ENCODE measurements at regions not wholly inside any gene's neighbourhood (a gene's known extent, or its start where the extent isn't known, plus 50 kb on each side); places are given as distances from the start of the nearest gene placed in this dataset.

- no peak for DNase-seq
Measured at GRCh38 chr12:115857160-115857920, 420.2 kb downstream of the MED13L start.

DNA sequence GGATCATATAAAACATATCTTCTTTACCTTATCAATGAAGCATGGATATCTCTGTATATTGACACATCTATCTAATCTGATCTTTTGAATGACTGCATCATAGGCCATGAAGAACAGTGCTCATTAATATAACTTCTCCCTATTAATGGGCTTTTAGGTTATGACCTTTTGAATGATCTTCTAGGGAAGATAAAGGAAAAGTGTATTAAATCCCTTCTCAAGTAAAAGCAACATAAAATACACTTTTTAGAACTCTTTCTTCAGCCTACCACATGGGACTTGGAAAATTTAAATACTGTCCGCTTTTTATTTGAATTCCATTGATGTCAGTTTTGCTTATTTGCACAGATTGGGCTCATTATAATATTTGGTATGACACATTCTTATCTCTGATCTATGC, 425.4 kb downstream of the MED13L start:
- DNase-seq, result no peak

GRCh38 chr12:115850957-115851356, 426.5 kb downstream of the MED13L start:
- no peak for DNase-seq

DNA sequence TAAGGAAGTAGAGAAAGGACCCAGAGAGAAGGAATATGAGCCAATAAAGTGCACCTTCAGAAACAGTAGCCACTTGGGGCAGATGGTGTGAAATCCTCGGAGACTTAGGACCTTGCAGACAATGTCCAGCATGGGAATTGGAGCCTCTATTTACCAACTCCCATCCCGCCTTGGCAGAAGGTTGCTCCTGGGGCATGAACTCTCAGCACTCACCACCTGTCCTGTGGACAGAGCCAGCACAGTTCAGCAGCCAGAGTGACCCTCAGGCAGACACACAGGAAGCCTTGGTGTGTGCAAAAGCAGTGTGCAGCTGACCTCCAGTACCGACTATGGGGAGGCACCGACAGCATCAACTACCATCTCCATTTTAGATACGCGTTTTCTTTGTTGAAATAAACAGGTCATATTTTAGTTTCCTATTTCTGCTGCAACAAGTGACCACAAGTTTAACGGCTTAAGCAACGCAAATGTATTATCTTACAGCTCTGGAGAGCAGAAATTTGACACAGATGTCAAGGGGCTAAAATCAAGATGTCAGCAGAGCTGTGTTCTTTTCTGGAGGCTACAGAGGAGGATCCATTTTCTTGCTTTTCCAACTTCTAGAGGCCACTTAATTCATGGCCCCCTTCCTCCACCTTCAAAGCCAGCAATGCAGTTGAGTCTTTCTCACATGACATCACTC, 428.1 kb downstream of the MED13L start:
- no peak for DNase-seq

DNA sequence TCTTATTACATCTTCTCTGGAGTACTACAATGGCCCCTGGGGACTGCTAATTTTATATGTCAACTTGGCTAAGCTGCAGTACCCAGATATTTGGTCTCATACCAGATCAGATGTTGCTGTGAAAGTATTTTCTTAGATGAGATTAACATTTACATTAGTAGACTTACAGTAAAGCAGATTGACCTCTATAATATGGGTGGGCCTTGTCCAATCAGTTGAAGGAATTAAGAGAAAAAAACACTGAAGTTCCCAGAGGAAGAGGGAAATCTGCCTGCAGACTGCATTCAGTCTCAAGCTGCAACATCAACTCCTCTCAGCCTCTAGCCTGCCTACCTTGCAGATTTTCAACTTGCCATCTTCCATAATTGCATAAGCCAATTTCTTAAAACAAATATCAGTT, 430.1 kb downstream of the MED13L start:
- DNase-seq, result no peak

GRCh38 chr12:115846516-115846915, 431.0 kb downstream of the MED13L start:
- DNase-seq, result no peak

- DNase-seq, result no peak
Measured at GRCh38 chr12:115840159-115840558, 437.3 kb downstream of the MED13L start.

- no peak for DNase-seq
Measured at GRCh38 chr12:115838952-115839351, 438.5 kb downstream of the MED13L start.

- DNase-seq, result no peak
Measured at GRCh38 chr12:115837220-115837619, 440.3 kb downstream of the MED13L start.

DNA sequence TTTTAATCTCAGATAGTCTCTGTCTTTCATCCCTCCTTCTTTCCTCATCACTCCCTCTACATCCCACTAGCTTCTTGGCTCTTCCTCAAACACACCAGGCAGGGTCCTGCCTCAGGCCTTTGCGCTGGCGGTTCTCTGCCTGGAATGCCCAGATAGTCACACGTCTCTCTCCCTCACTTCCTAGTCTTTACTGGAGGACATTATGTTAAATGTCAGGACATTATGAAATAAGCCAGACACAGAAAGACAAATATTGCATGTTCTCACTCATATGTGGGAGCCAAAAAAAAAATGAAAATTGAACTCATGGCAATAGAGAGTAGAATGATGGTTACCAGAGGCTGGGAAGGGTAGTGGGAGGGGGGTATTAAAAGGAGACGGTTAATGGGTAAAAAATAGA, 442.0 kb downstream of the MED13L start:
- no peak for DNase-seq

GRCh38 chr12:115833704-115834103, 443.8 kb downstream of the MED13L start:
- DNase-seq, result no peak

GRCh38 chr12:115830633-115831032, 446.9 kb downstream of the MED13L start:
- DNase-seq, result no peak

GRCh38 chr12:115830070-115830469, 447.4 kb downstream of the MED13L start:
- no peak for DNase-seq

GRCh38 chr12:115828168-115828567, 449.3 kb downstream of the MED13L start:
- DNase-seq, result no peak

GRCh38 chr12:115824936-115825602, 452.4 kb downstream of the MED13L start:
- DNase-seq, result no peak

DNA sequence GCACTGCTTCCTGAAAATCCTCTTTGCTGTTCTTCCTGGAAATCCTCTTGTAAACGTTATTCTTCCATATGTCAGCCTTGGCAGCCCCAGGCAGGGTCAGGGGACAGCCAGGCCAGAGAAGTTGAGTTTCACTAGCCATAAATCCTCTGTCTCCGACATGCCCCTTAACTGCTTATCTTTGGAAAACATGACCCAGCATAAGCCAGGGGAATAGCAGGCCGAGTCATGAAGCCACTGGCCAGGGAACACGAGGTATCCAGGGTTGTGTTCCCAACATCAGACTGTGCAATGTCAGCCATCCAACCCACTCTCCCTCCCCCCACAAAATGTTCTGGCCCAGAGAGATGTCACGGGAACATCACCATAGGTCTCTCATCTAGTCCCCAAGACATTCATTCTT, 453.9 kb downstream of the MED13L start:
- DNase-seq, result no peak

DNA sequence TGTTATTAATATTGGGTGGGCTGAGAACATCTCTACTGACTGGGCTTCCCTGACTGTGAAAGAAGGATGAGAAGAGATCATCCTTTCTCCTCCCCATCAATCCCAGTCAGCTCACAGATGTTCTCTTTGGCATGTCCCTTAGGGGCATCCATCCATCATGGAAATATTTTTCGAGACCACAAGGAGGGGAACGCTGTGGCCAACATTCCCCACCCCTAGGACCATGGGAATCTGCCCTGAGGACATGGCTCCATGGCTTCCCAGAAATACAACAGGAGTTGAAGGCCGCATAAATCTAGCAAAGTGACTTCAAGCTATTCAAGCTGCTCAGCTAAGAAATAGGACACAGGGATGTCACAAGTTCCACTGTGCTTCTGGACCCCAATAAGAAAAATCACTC, 456.8 kb downstream of the MED13L start:
- DNase-seq, result no peak

DNA sequence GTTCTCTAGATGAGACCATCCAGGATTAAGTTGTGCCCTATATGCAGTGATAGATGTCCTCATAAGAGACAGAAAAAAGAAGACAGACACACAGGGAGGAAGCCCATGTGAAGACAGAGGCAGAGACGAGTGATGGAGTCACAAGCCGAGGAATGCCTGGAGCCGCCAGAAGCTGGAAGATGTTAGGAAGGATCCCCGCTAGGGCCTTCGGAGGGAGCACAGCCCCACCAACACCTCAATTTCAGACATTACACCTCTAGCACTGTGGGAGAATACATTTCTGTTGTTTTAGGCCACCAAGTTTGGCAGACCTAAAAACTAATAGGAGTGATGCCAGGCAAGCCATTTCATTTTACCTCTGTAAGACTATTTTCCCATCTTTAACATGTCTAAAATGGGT, 458.5 kb downstream of the MED13L start:
- no peak for DNase-seq

GRCh38 chr12:115817389-115817788, 460.1 kb downstream of the MED13L start:
- no peak for DNase-seq

- DNase-seq, result no peak
Measured at GRCh38 chr12:115815924-115816323, 461.6 kb downstream of the MED13L start.

DNA sequence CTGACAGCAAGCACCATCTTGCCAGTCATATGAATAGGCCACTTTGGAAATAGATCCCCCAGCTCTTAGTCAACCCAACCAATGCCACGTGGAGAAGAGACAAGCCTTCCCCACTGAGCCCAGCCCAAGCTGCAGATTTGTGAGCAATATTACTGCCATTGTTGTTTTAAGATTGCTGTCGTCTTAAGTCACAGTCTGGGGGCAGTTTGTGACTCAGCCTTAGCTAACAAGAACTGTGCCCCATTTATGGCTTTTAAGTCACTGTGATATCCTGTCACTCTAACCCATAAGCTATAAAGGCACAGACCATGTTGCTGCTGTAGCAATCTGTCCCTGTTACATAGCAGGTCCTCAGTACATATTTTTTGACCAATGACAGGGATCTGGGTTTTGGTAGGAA, 464.2 kb downstream of the MED13L start:
- DNase-seq, result no peak

- no peak for DNase-seq
Measured at GRCh38 chr12:115811929-115812328, 465.6 kb downstream of the MED13L start.

DNA sequence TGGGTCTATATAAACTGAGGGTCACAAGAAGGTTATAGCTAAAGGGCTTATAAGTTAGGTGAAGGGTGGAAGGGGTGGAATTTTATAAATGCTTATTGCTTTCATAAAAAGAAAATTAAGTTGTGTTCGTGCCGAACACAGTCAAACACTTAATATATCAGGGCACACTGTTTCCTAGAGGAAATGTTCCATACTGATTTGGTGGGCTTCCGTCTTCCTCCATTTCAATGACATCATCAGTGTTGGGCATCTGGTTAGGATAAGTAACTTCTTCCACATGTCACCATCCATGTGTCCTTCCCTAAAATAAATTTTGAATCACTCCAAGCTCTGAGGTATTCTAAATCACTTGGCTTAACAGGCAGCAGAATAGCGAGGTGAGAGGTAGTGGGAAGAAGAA, 466.4 kb downstream of the MED13L start:
- DNase-seq, result no peak
